HG03469 (cell line): ENCODE measurements at regions not wholly inside any gene's neighbourhood (a gene's known extent, or its start where the extent isn't known, plus 50 kb on each side); places are given as distances from the start of the nearest gene placed in this dataset.

Source experiments
- ATAC-seq: cut with Tn5 transposase; IDR thresholded peaks from one replicate; pipeline ENCODE4 v1.9.1; 2021; ENCODE audit warnings: mild to moderate bottlenecking, moderate library complexity, moderate number of reproducible peaks; ENCODE audit not compliant: unreplicated experiment

- no peak for ATAC-seq
Measured at GRCh38 chr15:85941186-85941855, 138.3 kb upstream of the AGBL1 start.

GRCh38 chr15:85942632-85943031 is 137.0 kb upstream of the AGBL1 start:
- no peak for ATAC-seq

GRCh38 chr15:85943151-85943550 is 136.5 kb upstream of the AGBL1 start:
- ATAC-seq, result no peak

GRCh38 chr15:85943791-85944190 is 135.9 kb upstream of the AGBL1 start:
- ATAC-seq, result no peak

- no peak for ATAC-seq
Measured at GRCh38 chr15:85947021-85947420, 132.7 kb upstream of the AGBL1 start.

- ATAC-seq, result no peak
Measured at GRCh38 chr15:85947936-85948335, 131.7 kb upstream of the AGBL1 start.

- ATAC-seq, result peak; percentile 79
Measured at GRCh38 chr15:85950101-85950500, 129.6 kb upstream of the AGBL1 start.

GRCh38 chr15:85954586-85954985 is 125.1 kb upstream of the AGBL1 start:
- no peak for ATAC-seq

- ATAC-seq, result peak; percentile 91
Measured at GRCh38 chr15:85955501-85956391, 123.9 kb upstream of the AGBL1 start.

- ATAC-seq, result no peak
Measured at GRCh38 chr15:85956532-85957275, 123.0 kb upstream of the AGBL1 start.

GRCh38 chr15:85959611-85960010 is 120.1 kb upstream of the AGBL1 start:
- ATAC-seq, result no peak

- no peak for ATAC-seq
Measured at GRCh38 chr15:85960381-85960780, 119.3 kb upstream of the AGBL1 start.

GRCh38 chr15:85961821-85962220 is 117.8 kb upstream of the AGBL1 start:
- ATAC-seq, result no peak

GRCh38 chr15:85963262-85963760 is 116.4 kb upstream of the AGBL1 start:
- no peak for ATAC-seq

GRCh38 chr15:85964471-85964870 is 115.2 kb upstream of the AGBL1 start:
- ATAC-seq, result no peak

GRCh38 chr15:85967553-85967952 is 112.1 kb upstream of the AGBL1 start:
- no peak for ATAC-seq

- no peak for ATAC-seq
Measured at GRCh38 chr15:85972805-85973540, 106.7 kb upstream of the AGBL1 start.

GRCh38 chr15:85973584-85974347 is 105.9 kb upstream of the AGBL1 start:
- ATAC-seq, result no peak

GRCh38 chr15:85974348-85974705 is 105.3 kb upstream of the AGBL1 start:
- no peak for ATAC-seq

GRCh38 chr15:85974742-85975141 is 104.9 kb upstream of the AGBL1 start:
- no peak for ATAC-seq
